T-helper 1 cell treated with Interleukin-12 subunit alpha and Interleukin-12 subunit beta and Interleukin-4 antibody, amounts not matched to agents 30 ng/mL and 1 ng/mL, for 36 hours (primary cell): ENCODE measurements at regions not wholly inside any gene's neighbourhood (a gene's known extent, or its start where the extent isn't known, plus 50 kb on each side); places are given as distances from the start of the nearest gene placed in this dataset.
"Not testable (repeated sequence)": the region's sequence is repeated elsewhere in the genome, so short reads cannot be mapped to it uniquely, and the experiment has no call there.

ENCODE experiments used
- intact Hi-C: fragments of 100-400 bp; cut with micrococcal nuclease; formaldehyde crosslinking; loops from one replicate; pipeline ENCODE4 v1.15.1; 2024

DNA sequence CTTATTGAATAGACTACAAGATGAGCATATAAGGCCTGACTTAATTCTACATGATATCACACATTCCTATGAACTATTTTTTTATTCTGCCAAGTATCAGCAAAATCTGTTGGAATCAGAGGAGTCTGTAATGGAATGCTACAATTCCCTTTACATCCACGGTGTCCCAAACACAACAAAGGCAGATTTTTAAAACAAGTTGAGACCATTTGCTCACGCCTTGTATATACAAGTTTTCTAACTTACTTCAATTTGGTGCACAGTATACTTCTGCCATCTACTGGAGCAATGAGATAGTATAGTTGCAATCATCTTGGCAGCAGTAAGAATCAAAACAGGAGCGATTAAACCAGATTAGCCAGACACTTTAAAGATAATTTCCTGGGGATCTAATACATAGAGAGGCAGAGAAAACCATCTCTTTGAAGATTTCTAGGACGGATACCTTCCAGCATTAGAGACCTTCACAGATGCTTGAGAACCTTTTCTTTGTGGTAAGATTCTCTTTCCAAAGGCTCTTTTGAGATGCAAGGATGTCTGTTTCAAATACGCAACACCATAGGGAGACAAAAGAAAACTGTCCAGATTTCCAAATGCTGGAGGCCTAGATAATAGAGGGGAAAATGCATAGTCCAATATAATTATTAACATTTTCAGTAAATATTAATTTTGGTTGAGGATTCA lies 302.0 kb upstream of the MIR17HG start:
- intact Hi-C loops, result no loop called here

GRCh38 chr13:91046715-91047327 lies 300.7 kb upstream of the MIR17HG start:
- intact Hi-C loops, result no loop called here

DNA sequence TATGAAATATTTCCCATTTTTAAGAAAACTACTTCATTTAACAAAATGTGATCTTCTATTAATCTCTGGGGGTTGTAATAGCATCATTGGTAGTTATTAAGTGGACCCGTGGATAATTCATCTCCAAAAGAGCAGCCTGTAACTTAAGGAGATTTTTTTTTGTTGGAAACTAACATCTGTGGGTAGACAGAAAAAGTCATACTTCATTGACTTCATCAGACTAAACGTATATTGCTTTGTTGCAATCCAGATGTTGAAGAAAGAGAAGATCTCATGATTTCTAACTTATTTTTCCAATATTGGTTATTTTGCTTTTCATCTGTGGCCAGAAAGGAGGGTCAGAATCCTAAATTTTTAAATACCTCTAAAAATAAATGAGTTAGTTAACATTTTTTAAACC lies 296.5 kb upstream of the MIR17HG start:
- intact Hi-C loops, result no loop called here

GRCh38 chr13:91052876-91053275 lies 294.6 kb upstream of the MIR17HG start:
- intact Hi-C loops, result no loop called here

- intact Hi-C loops, result no loop called here
Observed at GRCh38 chr13:91053318-91054065, 294.0 kb upstream of the MIR17HG start.

DNA sequence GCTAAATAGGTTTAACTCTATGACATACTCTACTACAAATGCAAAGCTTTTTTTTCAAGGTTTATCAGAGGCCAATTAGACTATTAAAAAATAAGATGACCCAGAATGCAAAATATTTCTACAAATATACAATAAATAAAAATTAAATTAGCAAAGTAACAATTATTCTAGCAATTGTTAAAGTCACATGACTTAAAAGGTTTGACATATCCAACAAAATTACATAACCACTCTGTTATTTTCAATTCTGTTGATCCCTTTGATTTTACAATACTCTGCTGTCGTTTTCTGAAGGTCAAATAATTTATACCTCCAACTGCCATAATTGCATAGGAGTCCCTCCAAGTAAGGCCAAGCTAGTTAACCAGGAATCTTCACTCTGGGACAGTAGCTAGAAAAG lies 292.6 kb upstream of the MIR17HG start:
- intact Hi-C loops, result no loop called here

DNA sequence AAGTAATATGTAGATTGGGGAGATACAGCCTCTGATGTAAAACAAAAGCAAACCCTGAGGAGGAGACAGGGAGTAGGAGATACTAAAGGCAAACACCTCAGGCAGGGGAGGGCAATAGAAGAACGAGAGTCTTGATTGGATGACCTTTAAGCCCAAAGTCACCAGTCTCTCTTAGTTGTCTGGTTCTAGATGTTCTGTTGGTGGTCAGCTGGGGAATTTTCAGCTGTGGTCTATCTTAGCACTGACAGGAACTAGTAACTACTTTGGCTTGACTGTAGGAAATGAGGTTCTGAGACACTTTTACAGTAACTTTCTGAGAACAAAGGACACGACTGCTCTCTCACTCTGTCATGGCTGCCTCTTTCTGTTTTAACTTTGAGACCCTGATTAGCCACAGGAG lies 290.7 kb upstream of the MIR17HG start:
- intact Hi-C loops, result no loop called here

DNA sequence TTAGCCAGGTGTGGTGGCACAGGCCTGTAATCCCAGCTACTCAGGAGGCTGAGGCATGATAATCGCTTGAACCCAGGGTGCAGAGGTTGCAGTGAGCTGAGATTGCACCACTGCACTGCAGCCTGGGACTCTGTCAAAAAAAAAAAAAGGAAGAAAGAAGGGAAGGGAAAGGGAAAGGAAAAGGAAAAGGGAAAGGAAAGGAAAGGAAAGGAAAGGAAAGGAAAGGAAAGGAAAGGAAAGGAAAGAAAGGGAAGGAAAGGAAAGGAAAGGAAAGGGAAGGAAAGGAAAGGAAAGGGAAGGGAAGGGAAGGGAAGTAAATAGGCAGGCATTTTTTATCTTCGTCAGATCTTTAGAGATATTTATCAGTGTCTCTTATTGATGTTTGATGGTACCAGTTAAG lies 290.0 kb upstream of the MIR17HG start:
- intact Hi-C loops, result not testable (repeated sequence)

DNA sequence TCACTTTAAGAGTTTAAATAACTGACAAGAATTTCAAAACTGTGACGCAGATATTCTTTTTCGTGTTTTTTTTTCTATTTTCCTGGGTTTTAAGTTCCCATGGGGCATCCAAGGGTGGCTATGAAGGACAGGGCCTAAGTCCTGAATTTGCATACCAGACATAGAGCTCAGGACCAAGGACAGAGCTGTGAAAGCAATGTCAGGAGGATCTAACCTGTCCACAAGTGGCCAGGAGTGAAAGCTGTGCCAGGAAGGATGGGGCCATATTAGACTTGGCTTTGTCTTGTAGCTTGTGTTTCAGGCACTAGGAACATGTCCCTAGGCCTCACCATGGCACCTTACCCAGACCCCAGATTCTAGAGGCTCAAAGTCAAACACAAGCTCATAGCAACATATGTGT lies 289.4 kb upstream of the MIR17HG start:
- intact Hi-C loops, result no loop called here

DNA sequence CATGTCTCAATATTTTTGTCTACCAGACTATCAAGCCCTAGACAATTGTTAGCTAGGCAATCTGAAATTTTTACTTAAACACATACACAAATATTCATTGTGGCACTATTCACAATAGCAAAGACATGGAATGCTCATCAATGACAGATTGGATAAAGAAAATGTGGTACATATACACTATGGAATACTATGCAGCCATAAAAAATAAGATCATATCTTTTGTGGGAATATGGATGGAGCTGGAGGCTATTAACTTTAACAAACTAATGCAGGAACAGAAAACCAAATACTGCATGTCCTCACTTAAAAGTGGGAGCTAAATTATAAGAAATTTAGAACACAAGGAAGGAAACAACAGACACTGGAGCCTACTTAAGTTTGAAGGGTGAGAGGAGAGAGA lies 288.6 kb upstream of the MIR17HG start:
- intact Hi-C loops, result no loop called here

DNA sequence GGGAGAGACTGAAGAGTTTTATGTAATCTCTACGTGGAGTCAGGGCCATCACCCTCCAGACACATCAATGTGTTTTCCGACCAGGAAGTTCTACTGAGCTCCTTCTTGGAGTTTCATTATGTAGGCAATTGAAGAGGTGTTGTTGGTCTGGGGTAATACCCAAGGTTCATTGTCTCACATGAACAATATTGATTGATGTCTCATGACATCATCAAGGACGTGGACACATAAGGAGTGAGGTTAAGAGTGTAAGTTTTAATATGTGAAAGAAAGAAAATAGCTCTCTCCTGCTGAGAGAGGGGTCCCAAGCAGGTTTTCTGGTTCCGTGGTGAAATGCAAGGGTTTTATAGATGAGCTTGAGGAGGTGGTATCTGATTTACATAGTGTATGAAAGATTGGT lies 280.7 kb upstream of the MIR17HG start:
- intact Hi-C loops, result no loop called here

DNA sequence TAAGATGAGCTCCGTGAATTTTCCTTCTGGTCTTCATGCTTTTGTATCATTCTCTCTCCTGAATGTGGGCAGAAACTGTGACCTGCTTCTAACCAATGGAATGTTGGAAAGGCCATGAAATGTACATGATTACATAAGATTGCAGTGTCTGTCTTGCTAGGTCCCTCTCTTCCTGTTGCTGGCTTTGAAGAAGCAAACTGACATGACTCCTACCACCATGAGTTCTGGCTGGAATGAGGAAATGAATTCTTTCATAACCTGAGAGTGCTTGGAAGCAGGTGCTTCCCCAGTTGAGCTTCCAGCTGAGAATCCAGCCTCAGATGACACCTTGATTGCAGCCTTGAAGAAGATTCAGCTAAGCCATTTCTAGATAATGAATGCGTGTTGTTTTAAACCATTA lies 275.0 kb upstream of the MIR17HG start:
- intact Hi-C loops, result no loop called here

DNA sequence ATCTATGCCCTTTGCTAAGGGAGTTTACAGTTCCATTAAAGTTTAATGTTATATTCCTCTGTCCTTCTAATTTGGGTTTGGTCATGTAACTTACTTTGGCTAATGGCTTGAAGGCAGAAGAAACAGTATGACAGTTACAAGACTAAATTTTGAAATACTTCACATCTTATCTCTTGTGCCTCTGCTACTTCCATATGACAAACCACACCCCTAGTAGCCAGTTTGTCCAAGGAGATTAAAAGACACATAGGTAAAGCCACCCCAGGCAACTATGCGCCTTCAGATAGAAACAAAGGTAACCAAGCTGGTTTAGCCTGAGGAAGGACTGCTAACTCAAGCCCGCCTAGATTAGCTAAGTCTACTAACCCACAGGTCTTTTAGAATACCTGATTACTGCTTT lies 273.4 kb upstream of the MIR17HG start:
- intact Hi-C loops, result no loop called here

DNA sequence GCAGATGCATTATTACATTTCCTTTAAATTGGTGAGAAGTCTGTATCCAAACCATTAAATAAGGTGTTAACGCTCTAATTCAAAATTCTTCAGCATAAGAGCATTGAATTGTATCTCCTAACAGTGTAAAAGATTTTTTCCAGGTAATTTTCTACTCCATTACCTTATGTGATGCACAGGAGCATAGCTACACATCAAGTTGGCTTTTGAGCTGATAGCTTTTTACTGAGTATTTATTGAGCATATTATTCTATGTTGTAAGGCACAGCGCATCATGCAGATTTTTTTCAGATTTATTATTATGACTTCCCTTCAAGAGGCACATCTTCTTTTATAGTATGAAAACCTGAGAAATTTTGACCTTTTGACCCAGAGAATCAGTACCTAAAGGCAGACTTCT lies 270.7 kb upstream of the MIR17HG start:
- intact Hi-C loops, result loop anchor here (5.0 kb wide), 1 partner anchor 170 kb away; no protein-coding TSS in a partner anchor

GRCh38 chr13:91078093-91078679 lies 269.3 kb upstream of the MIR17HG start:
- intact Hi-C loops, result loop anchor here (5.0 kb wide), 1 partner anchor 169 kb away; no protein-coding TSS in a partner anchor

DNA sequence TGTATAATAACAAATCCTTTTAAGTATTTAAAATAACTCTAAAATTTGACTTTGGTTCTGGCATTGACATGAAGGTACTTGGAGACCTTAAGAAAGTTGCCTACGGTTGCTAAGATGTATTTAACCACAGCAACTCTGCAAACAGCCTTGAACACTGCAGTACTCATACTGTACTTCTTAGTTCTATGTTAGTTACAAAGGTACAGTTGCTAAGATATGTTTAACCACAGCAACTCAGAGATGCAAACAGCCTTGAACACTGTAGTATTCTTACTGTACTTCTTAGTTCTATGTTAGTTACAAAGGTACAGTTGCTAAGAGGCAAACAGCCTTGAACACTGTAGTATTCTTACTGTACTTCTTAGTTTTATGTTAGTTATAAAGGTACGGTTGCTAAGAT lies 268.3 kb upstream of the MIR17HG start:
- intact Hi-C loops, result loop anchor here (5.0 kb wide), 1 partner anchor 168 kb away; no protein-coding TSS in a partner anchor

GRCh38 chr13:91085127-91085526 lies 262.4 kb upstream of the MIR17HG start:
- intact Hi-C loops, result no loop called here

DNA sequence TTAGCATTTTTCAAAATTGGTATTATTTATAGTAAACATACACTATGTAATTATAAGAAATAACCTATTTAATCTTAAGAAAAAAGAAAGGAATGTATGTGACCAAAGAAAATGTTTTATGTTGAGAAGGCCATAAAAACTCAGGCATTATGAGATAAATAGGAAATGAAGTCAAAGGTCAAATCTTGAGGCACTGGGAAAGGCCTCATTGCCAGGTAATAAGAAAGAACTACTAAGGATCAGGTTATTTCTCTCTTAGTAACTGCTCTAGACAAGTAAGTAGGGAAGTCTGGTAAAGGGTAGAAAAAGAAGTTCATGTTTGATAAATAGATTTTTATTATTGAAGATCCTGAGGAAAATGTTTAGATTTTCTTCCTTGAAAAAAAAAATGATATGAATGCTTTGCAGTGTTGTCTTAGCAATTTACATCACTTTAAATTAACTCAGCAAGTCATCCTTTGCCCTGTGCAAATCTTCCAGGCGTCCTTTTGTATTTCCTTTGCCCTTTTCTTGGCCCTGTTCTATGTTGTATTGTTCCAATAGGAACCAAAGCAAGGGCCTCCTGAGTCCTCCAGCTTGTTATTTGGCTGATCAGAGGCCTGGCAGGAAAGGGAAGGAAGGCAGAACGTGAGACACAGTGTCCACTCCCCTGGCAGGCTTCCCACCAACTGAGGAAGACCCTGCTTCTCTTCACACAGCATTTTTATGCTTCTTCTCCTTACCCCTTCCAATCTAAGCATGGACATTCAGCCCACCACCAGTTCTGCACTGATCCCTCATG lies 260.4 kb upstream of the MIR17HG start:
- intact Hi-C loops, result no loop called here

DNA sequence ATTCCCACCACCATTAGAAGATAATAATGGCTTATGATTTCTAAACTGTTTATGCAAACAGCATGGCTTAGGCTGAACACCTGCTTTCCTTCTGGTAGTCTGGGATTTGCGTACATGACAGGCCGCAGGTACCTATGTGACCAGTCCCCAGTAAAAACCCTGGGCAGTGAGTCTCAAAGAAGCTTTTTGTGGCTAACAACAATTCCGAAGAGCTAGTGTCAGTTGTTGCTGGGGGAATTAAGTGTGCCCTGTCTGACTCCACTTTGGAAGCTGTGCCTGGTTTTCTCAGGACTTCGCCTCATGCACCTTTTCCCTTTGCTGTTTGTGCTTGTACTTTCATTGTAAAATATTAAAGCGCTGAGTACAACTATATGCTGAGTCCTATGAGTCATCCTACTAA lies 250.2 kb upstream of the MIR17HG start:
- intact Hi-C loops, result no loop called here

DNA sequence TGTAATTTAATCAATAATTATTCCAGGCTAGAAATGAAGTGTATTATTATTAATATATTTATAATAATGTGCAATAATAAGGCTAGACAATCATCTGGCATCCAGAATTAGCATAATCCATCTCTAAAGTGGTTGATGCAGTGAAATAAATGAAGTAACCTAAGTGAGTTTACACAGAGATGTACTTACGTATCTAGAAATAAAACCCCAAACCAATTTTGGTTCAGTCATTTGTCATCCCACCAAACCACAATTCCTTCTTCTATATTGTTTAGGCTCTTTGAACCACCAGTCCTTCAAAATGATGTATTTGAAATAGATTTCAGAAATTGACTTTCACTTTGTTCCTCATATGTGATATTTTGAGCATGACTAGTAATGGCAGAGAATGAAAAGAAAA lies 247.6 kb upstream of the MIR17HG start:
- intact Hi-C loops, result no loop called here

DNA sequence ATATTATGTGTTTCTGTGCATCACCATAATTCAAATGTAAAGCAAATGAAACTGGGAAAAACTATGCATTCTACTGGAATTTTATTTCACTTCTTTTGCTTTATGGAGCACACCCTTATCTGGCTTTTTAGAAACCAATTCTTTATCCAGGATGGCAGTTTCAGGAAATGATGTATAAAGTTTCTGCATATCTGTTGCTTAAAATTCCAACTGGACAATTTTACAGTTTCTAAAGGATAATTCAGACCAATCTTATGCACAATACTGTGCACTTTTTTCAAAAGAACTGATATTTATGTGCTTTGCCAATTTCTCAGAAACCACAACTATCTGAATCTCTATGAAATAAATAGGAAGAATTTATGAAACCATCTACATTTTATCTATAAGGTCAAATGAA lies 246.5 kb upstream of the MIR17HG start:
- intact Hi-C loops, result loop anchor here (1.0 kb wide), 1 partner anchor 49 kb away; no protein-coding TSS in a partner anchor
